OCI-LY3 (cell line): ENCODE measurements at regions not wholly inside any gene's neighbourhood (a gene's known extent, or its start where the extent isn't known, plus 50 kb on each side); places are given as distances from the start of the nearest gene placed in this dataset.

Experiments used
- CTCF ChIP-seq: fragments of 200-600, 300-600 bp; sonication (generic); IDR thresholded peaks from 2 replicates; pipeline ENCODE4 v1.5.1; 2014; ENCODE audit warnings: antibody characterized with exemption, low read length, low read depth
- EZH2phosphoT487 ChIP-seq: fragments of 200-600 bp; shearing (Covaris generic); IDR thresholded peaks from 2 replicates; pipeline ENCODE4 v1.6.1; 2018; ENCODE audit warnings: antibody characterized with exemption, mixed run types, low read depth

DNA sequence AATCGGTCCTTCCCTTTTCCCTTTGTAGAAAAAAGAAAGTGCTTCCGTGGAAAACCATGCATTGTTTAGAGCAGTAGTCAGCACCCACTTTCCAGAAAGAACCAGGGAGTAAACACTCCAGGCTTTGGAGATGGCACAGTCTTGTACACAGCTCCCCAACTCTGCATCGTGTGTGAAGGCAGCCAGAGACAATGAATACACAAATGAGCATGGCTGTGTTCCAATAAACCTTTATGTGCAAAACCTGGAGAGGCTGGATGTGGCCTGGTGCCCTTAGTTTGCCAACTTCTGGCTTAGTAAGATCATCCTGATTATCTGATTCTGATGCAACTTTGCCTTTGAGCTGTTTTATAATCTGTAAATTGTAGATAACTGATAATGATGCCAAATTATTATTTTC, 463.4 kb upstream of the TMEM132C start:
- TF ChIP-seq CTCF, result no peak
- TF ChIP-seq EZH2phosphoT487, result no peak
